ENCODE measurements at regions not wholly inside any gene's neighbourhood (a gene's known extent, or its start where the extent isn't known, plus 50 kb on each side); places are given as distances from the start of the nearest gene placed in this dataset.
"Not testable (repeated sequence)": the region's sequence is repeated elsewhere in the genome, so short reads cannot be mapped to it uniquely, and the experiment has no call there.

GRCh38 chr4:123602007-123602406 is 205.4 kb downstream of the SPRY1 start:
- peak overlapping the region in 3 of 4 donors; percentile 2 to 55 (median 8) for H3K27ac ChIP-seq
- TF ChIP-seq CTCF (IDR thresholded peaks at IDR 0.05) (no peak), POLR2A (IDR thresholded peaks at IDR 0.05) (no peak)
- H3K36me3 ChIP-seq: no peaks in the 10 kb centered on the region
- H3K4me3 ChIP-seq: no peak overlapping the region
- H3K9me3 ChIP-seq: no peaks in the 10 kb centered on the region
- peaks cover 3 to 49% (median 14%) of the 10 kb centered on the region in 4 donors for H3K4me1 ChIP-seq
- no peaks in the 10 kb centered on the region for H3K27me3 ChIP-seq
- no peak for DNase-seq

GRCh38 chr4:123603165-123603564 is 206.6 kb downstream of the SPRY1 start:
- Histone ChIP-seq H3K36me3 (no peaks in the 10 kb centered on the region), H3K27ac (peak overlapping the region in 2 of 4 donors; percentile 55 to 73)

GRCh38 chr4:123605797-123606196 is 209.2 kb downstream of the SPRY1 start:
- DNase-seq, H3K9me3 ChIP-seq, H3K4me3 ChIP-seq, H3K36me3 ChIP-seq, H3K27me3 ChIP-seq, H3K27ac ChIP-seq: not testable (repeated sequence)
- peaks cover 0 to 27% (median 2%) of the 10 kb centered on the region in 4 donors for H3K4me1 ChIP-seq

More at GRCh38 chr4:123603165-123603564, 206.6 kb downstream of the SPRY1 start:
- TF ChIP-seq POLR2A (IDR thresholded peaks at IDR 0.05) (peak in 1 of 2 donors; percentile 29), CTCF (IDR thresholded peaks at IDR 0.05) (no peak)
- no peaks in the 10 kb centered on the region for H3K27me3 ChIP-seq
- DNase-seq: peak in 2 of 3 donors; percentile 63 to 88
- H3K4me3 ChIP-seq: no peak overlapping the region
- H3K4me1 ChIP-seq: peaks cover 3 to 49% (median 14%) of the 10 kb centered on the region in 4 donors
- no peaks in the 10 kb centered on the region for H3K9me3 ChIP-seq

- H3K27me3 ChIP-seq: no peaks in the 10 kb centered on the region
Measured at GRCh38 chr4:123606336-123606735, 209.7 kb downstream of the SPRY1 start.

GRCh38 chr4:123606946-123607542 is 210.4 kb downstream of the SPRY1 start:
- no peak for DNase-seq
- no peaks in the 10 kb centered on the region for H3K9me3 ChIP-seq
- peaks cover 0 to 16% (median 0%) of the 10 kb centered on the region in 4 donors for H3K4me1 ChIP-seq
- TF ChIP-seq CTCF (IDR thresholded peaks at IDR 0.05) (no peak), POLR2A (IDR thresholded peaks at IDR 0.05) (no peak)
- no peak overlapping the region for H3K4me3 ChIP-seq
- no peaks in the 10 kb centered on the region for H3K36me3 ChIP-seq
- H3K27me3 ChIP-seq: no peaks in the 10 kb centered on the region
- H3K27ac ChIP-seq: no peak overlapping the region

More at GRCh38 chr4:123606336-123606735, 209.7 kb downstream of the SPRY1 start:
- H3K9me3 ChIP-seq: no peaks in the 10 kb centered on the region
- H3K4me3 ChIP-seq: no peak overlapping the region
- H3K27ac ChIP-seq: no peak overlapping the region
- H3K36me3 ChIP-seq: no peaks in the 10 kb centered on the region
- DNase-seq: no peak
- H3K4me1 ChIP-seq: peaks cover 0 to 22% (median 0%) of the 10 kb centered on the region in 4 donors
- TF ChIP-seq POLR2A (IDR thresholded peaks at IDR 0.05) (no peak), CTCF (IDR thresholded peaks at IDR 0.05) (no peak)

GRCh38 chr4:123609829-123610228 is 213.2 kb downstream of the SPRY1 start:
- Histone ChIP-seq H3K27ac (no peak overlapping the region), H3K4me1 (no peaks in the 10 kb centered on the region), H3K36me3 (no peaks in the 10 kb centered on the region), H3K4me3 (no peak overlapping the region), H3K9me3 (no peaks in the 10 kb centered on the region), H3K27me3 (no peaks in the 10 kb centered on the region)
- TF ChIP-seq CTCF (IDR thresholded peaks at IDR 0.05): no peak
- TF ChIP-seq POLR2A (IDR thresholded peaks at IDR 0.05): no peak
- no peak for DNase-seq
